ENCODE measurements at regions not wholly inside any gene's neighbourhood (a gene's known extent, or its start where the extent isn't known, plus 50 kb on each side); places are given as distances from the start of the nearest gene placed in this dataset.

DNA sequence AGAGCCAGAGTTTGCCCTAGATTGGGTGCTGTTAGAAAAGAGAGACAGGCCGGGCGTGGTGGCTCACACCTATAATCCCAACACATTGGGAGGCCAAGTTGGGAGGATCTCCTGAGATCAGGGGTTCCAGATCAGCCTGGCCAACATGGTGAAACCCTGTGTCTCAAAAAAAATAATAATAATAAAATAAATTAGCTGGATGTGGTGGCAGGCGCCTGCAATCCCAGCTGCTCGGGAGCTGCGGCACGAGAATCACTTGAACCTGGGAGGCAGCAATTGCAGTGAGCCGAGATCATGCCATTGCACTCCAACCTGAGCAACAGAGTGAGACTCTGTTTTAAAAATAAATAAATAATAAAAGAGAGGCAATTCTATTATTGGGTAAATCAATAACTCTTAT lies 199.2 kb upstream of the GUCY1A2 start:
- TF ChIP-seq, protein P1, sequence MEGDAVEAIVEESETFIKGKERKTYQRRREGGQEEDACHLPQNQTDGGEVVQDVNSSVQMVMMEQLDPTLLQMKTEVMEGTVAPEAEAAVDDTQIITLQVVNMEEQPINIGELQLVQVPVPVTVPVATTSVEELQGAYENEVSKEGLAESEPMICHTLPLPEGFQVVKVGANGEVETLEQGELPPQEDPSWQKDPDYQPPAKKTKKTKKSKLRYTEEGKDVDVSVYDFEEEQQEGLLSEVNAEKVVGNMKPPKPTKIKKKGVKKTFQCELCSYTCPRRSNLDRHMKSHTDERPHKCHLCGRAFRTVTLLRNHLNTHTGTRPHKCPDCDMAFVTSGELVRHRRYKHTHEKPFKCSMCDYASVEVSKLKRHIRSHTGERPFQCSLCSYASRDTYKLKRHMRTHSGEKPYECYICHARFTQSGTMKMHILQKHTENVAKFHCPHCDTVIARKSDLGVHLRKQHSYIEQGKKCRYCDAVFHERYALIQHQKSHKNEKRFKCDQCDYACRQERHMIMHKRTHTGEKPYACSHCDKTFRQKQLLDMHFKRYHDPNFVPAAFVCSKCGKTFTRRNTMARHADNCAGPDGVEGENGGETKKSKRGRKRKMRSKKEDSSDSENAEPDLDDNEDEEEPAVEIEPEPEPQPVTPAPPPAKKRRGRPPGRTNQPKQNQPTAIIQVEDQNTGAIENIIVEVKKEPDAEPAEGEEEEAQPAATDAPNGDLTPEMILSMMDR (IDR thresholded peaks at IDR 0.05; ENCODE audit: borderline replicate concordance, extremely low read depth, low read length, poor library complexity, severe bottlenecking), result no peak
- no peak for TF ChIP-seq EZH2 (IDR thresholded peaks at IDR 0.05; ENCODE audit: borderline replicate concordance, low read depth, low read length, severe bottlenecking)
